Islet precursor cell (in vitro differentiated cells): ENCODE measurements at regions not wholly inside any gene's neighbourhood (a gene's known extent, or its start where the extent isn't known, plus 50 kb on each side); places are given as distances from the start of the nearest gene placed in this dataset.
A peak's percentile ranks its signal among the peaks of the same experiment; 100 is the strongest.

Source experiments
- DNase-seq: peaks from one replicate; pipeline ENCODE4 v3.0.0-alpha.2; 2018

- no peak for DNase-seq
Observed at GRCh38 chr2:6213056-6213780, 521.0 kb downstream of the SOX11 start.

GRCh38 chr2:6214471-6214870, 522.3 kb downstream of the SOX11 start:
- DNase-seq = peak; percentile 84

- DNase-seq = no peak
Observed at GRCh38 chr2:6215053-6215452, 522.9 kb downstream of the SOX11 start.

GRCh38 chr2:6216234-6216633, 524.0 kb downstream of the SOX11 start:
- no peak for DNase-seq

- no peak for DNase-seq
Observed at GRCh38 chr2:6218926-6219325, 526.7 kb downstream of the SOX11 start.

- no peak for DNase-seq
Observed at GRCh38 chr2:6219906-6220305, 527.7 kb downstream of the SOX11 start.

GRCh38 chr2:6222296-6222695, 530.1 kb downstream of the SOX11 start:
- DNase-seq = no peak

GRCh38 chr2:6224267-6224666, 532.1 kb downstream of the SOX11 start:
- DNase-seq = no peak

GRCh38 chr2:6228251-6228650, 536.1 kb downstream of the SOX11 start:
- DNase-seq = no peak

GRCh38 chr2:6231166-6231565, 539.0 kb downstream of the SOX11 start:
- no peak for DNase-seq

- DNase-seq = no peak
Observed at GRCh38 chr2:6233993-6234392, 541.8 kb downstream of the SOX11 start.

- DNase-seq = no peak
Observed at GRCh38 chr2:6234702-6235101, 542.5 kb downstream of the SOX11 start.

- DNase-seq = no peak
Observed at GRCh38 chr2:6236317-6236716, 544.1 kb downstream of the SOX11 start.

- DNase-seq = no peak
Observed at GRCh38 chr2:6237039-6237660, 545.0 kb downstream of the SOX11 start.

GRCh38 chr2:6249557-6249956, 557.4 kb downstream of the SOX11 start:
- DNase-seq = no peak

- no peak for DNase-seq
Observed at GRCh38 chr2:6254441-6254840, 562.3 kb downstream of the SOX11 start.

GRCh38 chr2:6264198-6264597, 572.0 kb downstream of the SOX11 start:
- DNase-seq = no peak

GRCh38 chr2:6281524-6281923, 584.2 kb downstream of the CMPK2 start:
- DNase-seq = no peak

GRCh38 chr2:6283259-6283658, 582.4 kb downstream of the CMPK2 start:
- DNase-seq = no peak

- no peak for DNase-seq
Observed at GRCh38 chr2:6287406-6287805, 578.3 kb downstream of the CMPK2 start.

- no peak for DNase-seq
Observed at GRCh38 chr2:6288791-6289190, 576.9 kb downstream of the CMPK2 start.

GRCh38 chr2:6290217-6291015, 575.3 kb downstream of the CMPK2 start:
- no peak for DNase-seq

- DNase-seq = no peak
Observed at GRCh38 chr2:6294791-6295190, 570.9 kb downstream of the CMPK2 start.

- no peak for DNase-seq
Observed at GRCh38 chr2:6297238-6297637, 568.5 kb downstream of the CMPK2 start.
